CD14-positive monocyte (primary cell): ENCODE measurements at regions not wholly inside any gene's neighbourhood (a gene's known extent, or its start where the extent isn't known, plus 50 kb on each side); places are given as distances from the start of the nearest gene placed in this dataset.

Experiments used
- DNase-seq, 3 donors: peaks; one replicate each; pipeline ENCODE4 v3.0.0-alpha.2; 2011 to 2022
- H2AFZ ChIP-seq: 2 replicates; pipeline ENCODE4 v1.6.0; 2012; ENCODE audit warnings: mild to moderate bottlenecking, low read depth, low read length, inconsistent platforms; ENCODE audit not compliant: insufficient read depth, poor library complexity, severe bottlenecking
- H3K27ac ChIP-seq, 2 donors: 1 replicate in 1 of 2; 2 replicates in 1 of 2; pipeline ENCODE4 v1.5.1; 2012 to 2013; ENCODE audit warnings: low read length in 2 of 2, control low read depth in 1 of 2, inconsistent platforms in 1 of 2, low read depth in 1 of 2, mild to moderate bottlenecking in 1 of 2
- H3K27me3 ChIP-seq, 2 donors: one replicate each; pipeline versions ENCODE4 v1.6.0 to v1.6.1; 2011 to 2013; ENCODE audit warnings: low read length in 2 of 2; ENCODE audit not compliant: control insufficient read depth in 2 of 2, insufficient read depth in 2 of 2
- H3K36me3 ChIP-seq, 2 donors: replicated peaks in 1 of 2; 1 replicate in 1 of 2; 2 replicates in 1 of 2; pipeline versions ENCODE4 v1.5.1 to v1.6.1; 2012 to 2013; ENCODE audit warnings: low read length in 2 of 2, control low read depth in 1 of 2, inconsistent platforms in 1 of 2, mild to moderate bottlenecking in 1 of 2; ENCODE audit not compliant: insufficient read depth in 2 of 2, control insufficient read depth in 1 of 2
- H3K4me1 ChIP-seq, 2 donors: 1 replicate in 1 of 2; 2 replicates in 1 of 2; pipeline versions ENCODE4 v1.5.1 to v1.6.1; 2012 to 2013; ENCODE audit warnings: low read length in 2 of 2, control low read depth in 1 of 2, inconsistent platforms in 1 of 2, mild to moderate bottlenecking in 1 of 2, moderate library complexity in 1 of 2; ENCODE audit not compliant: insufficient read depth in 2 of 2, control insufficient read depth in 1 of 2
- H3K4me2 ChIP-seq: replicated peaks from 2 replicates; pipeline ENCODE3; 2012; ENCODE audit warnings: low read length, moderate library complexity, mild to moderate bottlenecking; ENCODE audit not compliant: poor library complexity, severe bottlenecking; ENCODE audit errors: extremely low read depth
- H3K4me3 ChIP-seq, 3 experiments: fragments of 200-600 bp in 1 of 3; sonication (generic) in 1 of 3; replicated peaks in 1 of 3; 1 replicate in 2 of 3; 2 replicates in 1 of 3; pipeline ENCODE4 v1.5.1; 2011 to 2013; ENCODE audit warnings: low read length in 3 of 3, mild to moderate bottlenecking in 3 of 3, control low read depth in 2 of 3, low read depth in 2 of 3, inconsistent platforms in 1 of 3, moderate library complexity in 1 of 3
- H3K79me2 ChIP-seq: 2 replicates; pipeline ENCODE4 v1.6.0; 2012; ENCODE audit warnings: mild to moderate bottlenecking, control low read depth, inconsistent platforms, low read length, moderate library complexity; ENCODE audit not compliant: insufficient read depth
- H3K9ac ChIP-seq: 2 replicates; pipeline ENCODE4 v1.6.0; 2017; ENCODE audit warnings: low read length, mild to moderate bottlenecking; ENCODE audit not compliant: insufficient read depth, poor library complexity, severe bottlenecking
- H3K9me3 ChIP-seq, 2 donors: replicated peaks in 1 of 2; 1 replicate in 1 of 2; 2 replicates in 1 of 2; pipeline versions ENCODE4 v1.5.1 to v1.6.1; 2012 to 2013; ENCODE audit warnings: low read length in 2 of 2, control low read depth in 1 of 2; ENCODE audit not compliant: control insufficient read depth in 1 of 2, insufficient read depth in 1 of 2
- H4K20me1 ChIP-seq: 2 replicates; pipeline ENCODE4 v1.6.0; 2012; ENCODE audit warnings: mild to moderate bottlenecking, low read length, control low read depth, moderate library complexity; ENCODE audit not compliant: insufficient read depth
- H3K27ac Mint-ChIP-seq, 7 donors: one replicate each; pipeline ENCODE4 v1.8.0; 2020; ENCODE audit warnings: mild to moderate bottlenecking in 7 of 7, mixed read lengths in 7 of 7, moderate library complexity in 6 of 7, inconsistent platforms in 2 of 7
- H3K27me3 Mint-ChIP-seq, 3 donors: one replicate each; pipeline ENCODE4 v1.8.0; 2021 to 2022; ENCODE audit warnings: low read depth in 3 of 3, mild to moderate bottlenecking in 3 of 3, mixed read lengths in 3 of 3, moderate library complexity in 3 of 3, inconsistent platforms in 1 of 3
- H3K36me3 Mint-ChIP-seq, 2 donors: one replicate each; pipeline ENCODE4 v1.8.0; 2020; ENCODE audit warnings: mixed read lengths in 2 of 2, inconsistent platforms in 1 of 2, mild to moderate bottlenecking in 1 of 2
- H3K4me1 Mint-ChIP-seq: one replicate; pipeline ENCODE4 v1.8.0; 2020; ENCODE audit warnings: mild to moderate bottlenecking, mixed read lengths
- H3K4me3 Mint-ChIP-seq, 2 donors: one replicate each; pipeline ENCODE4 v1.8.0; 2020; ENCODE audit warnings: mild to moderate bottlenecking in 2 of 2, mixed read lengths in 2 of 2, moderate library complexity in 1 of 2
- H3K9me3 Mint-ChIP-seq, 7 donors: one replicate each; pipeline ENCODE4 v1.8.0; 2020 to 2022; ENCODE audit warnings: mixed read lengths in 7 of 7, mild to moderate bottlenecking in 6 of 7, moderate library complexity in 6 of 7, inconsistent platforms in 2 of 7
- CTCF ChIP-seq: fragments of 200-600 bp; IDR thresholded peaks from one replicate; pipeline ENCODE4 v1.8.0; 2022; ENCODE audit warnings: antibody characterized with exemption, mild to moderate bottlenecking
- WGBS: methylation state at CpG from one replicate; pipeline ENCODE4 v1.1.5; 2013; ENCODE audit warnings: missing lambda C conversion rate; ENCODE audit not compliant: insufficient coverage; 5-methylcytosine and 5-hydroxymethylcytosine counted together
- intact Hi-C, 2 donors: fragments of 100-400 bp; cut with micrococcal nuclease; formaldehyde crosslinking; loops; one replicate each; pipeline versions ENCODE4 v1.15.0 to v1.15.1; 2023

- Histone ChIP-seq H3K9ac (no peak overlapping the region), H3K9me3 (no peaks in the 10 kb centered on the region), H4K20me1 (no peaks in the 10 kb centered on the region), H3K27me3 (no peaks in the 10 kb centered on the region), H3K4me1 (no peaks in the 10 kb centered on the region), H3K27ac (no peak overlapping the region), H2AFZ (no peak overlapping the region), H3K4me3 (no peak overlapping the region), H3K79me2 (no peaks in the 10 kb centered on the region), H3K4me2 (no peak overlapping the region), H3K36me3 (no peaks in the 10 kb centered on the region)
- Mint-ChIP-seq H3K4me3 (no peak overlapping the region), H3K9me3 (peaks cover 0 to 4% (median 2%) of the 10 kb centered on the region in 7 donors), H3K27ac (no peak overlapping the region), H3K27me3 (no peaks in the 10 kb centered on the region), H3K36me3 (no peaks in the 10 kb centered on the region), H3K4me1 (no peaks in the 10 kb centered on the region)
- WGBS = 80% methylated on average over 1 of the region's 3 CpGs
- intact Hi-C loops = no loop called here
- TF ChIP-seq CTCF = no peak
- DNase-seq = no peak
Observed at GRCh38 chr9:13484186-13484585, 204.7 kb upstream of the MPDZ start.

DNA sequence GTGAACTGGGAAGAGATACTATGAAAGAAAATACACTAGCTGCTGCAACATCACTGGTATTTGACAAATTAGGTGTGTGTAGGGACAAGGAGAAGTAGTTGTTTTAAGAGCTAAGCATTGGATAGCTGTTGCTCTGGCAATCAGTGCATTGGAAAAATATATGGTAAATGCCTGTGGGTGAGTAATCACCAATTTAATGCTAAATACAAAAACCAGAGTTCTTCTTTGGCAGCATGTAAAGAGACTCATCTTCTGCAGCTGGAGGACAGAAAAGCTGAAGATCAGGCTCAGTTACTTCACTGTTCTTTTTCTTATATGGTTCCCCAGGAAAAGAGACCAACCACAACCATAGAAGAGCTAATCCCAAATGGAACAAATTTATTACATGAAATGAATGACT is 201.8 kb upstream of the MPDZ start:
- H2AFZ ChIP-seq = no peak overlapping the region
- Mint-ChIP-seq H3K9me3 (peaks cover under 1 to 15% (median 4%) of the 10 kb centered on the region in 7 donors), H3K4me3 (no peak overlapping the region), H3K36me3 (no peaks in the 10 kb centered on the region), H3K27me3 (no peaks in the 10 kb centered on the region), H3K4me1 (no peaks in the 10 kb centered on the region), H3K27ac (no peak overlapping the region)
- no peaks in the 10 kb centered on the region for H3K36me3 ChIP-seq
- no peaks in the 10 kb centered on the region for H3K4me1 ChIP-seq
- H3K27ac ChIP-seq = no peak overlapping the region
- no peak for TF ChIP-seq CTCF
- H4K20me1 ChIP-seq = no peaks in the 10 kb centered on the region
- no peak overlapping the region for H3K4me3 ChIP-seq
- no peak for DNase-seq
- no peak overlapping the region for H3K4me2 ChIP-seq
- no peaks in the 10 kb centered on the region for H3K27me3 ChIP-seq
- H3K9ac ChIP-seq = no peak overlapping the region
- intact Hi-C loops = no loop called here
- H3K79me2 ChIP-seq = no peaks in the 10 kb centered on the region
- peaks cover 0 to 9% of the 10 kb centered on the region in 2 donors for H3K9me3 ChIP-seq
